HG03060 (cell line): ENCODE measurements at regions not wholly inside any gene's neighbourhood (a gene's known extent, or its start where the extent isn't known, plus 50 kb on each side); places are given as distances from the start of the nearest gene placed in this dataset.

Experiments
- ATAC-seq: cut with Tn5 transposase; IDR thresholded peaks from one replicate; pipeline ENCODE4 v1.9.1; 2021; ENCODE audit warnings: low read depth, moderate number of reproducible peaks; ENCODE audit not compliant: unreplicated experiment

DNA sequence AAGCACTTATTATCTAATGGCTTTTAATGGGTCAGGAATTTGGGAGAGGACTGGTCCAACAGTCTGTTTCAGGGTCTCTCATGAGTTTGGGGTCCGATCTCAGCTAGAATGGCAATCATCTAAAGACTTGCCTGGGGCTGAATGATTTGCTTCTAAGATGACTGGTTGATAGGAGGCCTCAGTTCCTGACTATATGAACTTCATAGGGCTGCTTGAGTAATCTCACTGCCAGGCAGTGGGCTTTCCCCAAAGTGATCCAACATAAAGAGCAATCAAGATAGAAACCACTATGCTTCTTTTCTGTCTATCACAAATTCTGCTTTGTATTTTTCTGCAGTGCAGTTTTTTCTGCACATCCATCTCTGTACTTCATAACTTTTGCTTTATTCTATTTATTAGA lies 793.5 kb upstream of the CHAC2 start:
- no peak for ATAC-seq

- ATAC-seq = no peak
These were observed 797.0 kb upstream of the CHAC2 start for GRCh38 chr2:52970642-52971041.

DNA sequence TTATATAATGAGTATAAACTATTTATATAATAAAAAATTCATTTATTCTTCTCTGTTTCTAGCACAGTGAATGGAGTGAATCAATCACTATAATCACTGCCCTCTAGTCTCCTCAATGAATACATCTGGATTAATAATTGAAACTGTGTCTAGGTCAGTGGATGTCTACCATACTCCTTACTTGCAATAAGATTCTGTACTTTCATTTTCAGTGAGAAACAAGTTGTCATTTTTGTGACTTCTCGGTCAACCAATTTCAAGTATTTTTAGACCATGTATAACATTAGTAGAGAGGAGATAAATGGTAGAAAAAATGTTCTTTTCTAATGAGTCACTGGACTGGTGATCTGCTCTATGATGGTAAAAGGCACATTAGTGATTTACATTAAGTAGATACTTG lies 799.6 kb upstream of the CHAC2 start:
- ATAC-seq = no peak

GRCh38 chr2:52964916-52965530 lies 802.6 kb upstream of the CHAC2 start:
- no peak for ATAC-seq

- ATAC-seq = no peak
These were observed 806.2 kb upstream of the CHAC2 start for GRCh38 chr2:52961403-52961802.

- no peak for ATAC-seq
These were observed 806.7 kb upstream of the CHAC2 start for GRCh38 chr2:52960881-52961280.

GRCh38 chr2:52959801-52960200 lies 807.8 kb upstream of the CHAC2 start:
- no peak for ATAC-seq

DNA sequence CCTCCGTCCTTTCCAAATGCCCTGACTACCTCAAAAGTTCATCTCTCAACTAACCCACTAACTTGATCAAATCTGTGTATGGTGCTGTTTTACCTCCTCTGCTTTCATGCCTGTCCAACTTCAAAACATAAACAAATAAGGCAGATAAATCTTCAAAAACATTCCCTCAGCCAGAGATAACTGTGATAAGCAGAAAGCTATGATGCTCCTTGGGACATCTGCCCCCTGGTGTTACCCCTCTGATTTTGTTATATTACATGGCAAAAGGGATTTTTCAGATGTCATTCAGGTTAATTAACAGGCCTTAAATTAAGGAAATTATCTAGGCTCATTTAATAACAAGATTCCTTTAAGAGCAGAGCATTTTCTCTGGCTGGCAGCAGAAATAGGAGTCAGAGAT lies 810.8 kb upstream of the CHAC2 start:
- ATAC-seq = no peak

DNA sequence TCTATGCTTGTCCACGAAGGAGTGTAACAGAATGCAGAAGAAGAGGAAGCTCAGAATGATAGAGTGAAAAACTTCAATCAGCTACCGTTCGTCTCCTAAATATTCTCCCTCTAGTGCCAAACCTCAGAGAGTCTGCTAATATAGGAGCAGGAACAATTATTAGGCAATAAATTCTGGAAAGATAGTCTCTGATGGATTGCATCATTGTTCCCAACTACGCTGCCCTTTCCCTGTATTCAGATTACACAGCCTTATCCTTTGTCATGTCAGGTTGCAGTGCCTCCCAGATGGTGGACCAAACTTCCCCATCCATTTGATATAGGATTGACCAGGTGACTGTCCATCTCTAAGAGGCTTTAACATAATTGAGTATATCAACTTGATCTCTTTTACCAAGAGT lies 811.5 kb upstream of the CHAC2 start:
- no peak for ATAC-seq

- no peak for ATAC-seq
These were observed 812.5 kb upstream of the CHAC2 start for GRCh38 chr2:52955079-52955478.

DNA sequence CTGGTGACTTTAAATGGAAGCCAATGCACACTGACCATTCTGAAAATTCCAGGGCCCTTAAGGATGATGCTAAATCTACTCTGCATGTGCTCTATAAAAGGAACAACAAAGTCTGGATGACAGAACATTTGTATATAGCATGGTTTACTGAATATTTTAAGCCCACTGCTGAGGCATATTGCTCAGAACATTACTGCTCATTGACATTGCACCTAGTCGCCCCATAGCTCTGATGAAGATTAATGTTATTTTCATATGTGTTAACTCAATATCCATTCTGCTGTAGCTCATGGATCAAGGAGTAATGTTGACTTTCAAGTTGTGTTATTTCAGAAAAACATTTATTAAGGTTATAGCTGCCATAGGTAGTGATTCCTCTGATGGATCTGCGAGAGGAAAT lies 827.5 kb upstream of the CHAC2 start:
- ATAC-seq = no peak

DNA sequence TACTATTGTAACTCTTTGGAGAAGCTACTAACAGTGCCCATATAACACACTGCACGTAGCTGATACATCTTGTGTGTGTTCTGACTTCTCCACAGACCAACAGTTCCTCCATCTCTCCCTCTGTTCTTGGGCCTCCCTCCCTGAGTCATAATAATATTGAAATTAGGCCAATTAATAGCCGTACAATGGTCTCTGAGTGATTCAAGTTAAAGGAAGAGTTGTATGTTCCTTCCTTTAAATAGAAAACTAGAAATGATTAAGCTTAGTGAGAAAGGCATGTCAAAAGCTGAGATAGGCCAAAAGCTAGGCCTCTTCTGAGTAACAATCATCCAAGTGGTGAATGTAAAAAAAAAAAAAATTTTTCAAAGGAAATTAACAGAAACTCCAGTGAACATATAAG lies 828.4 kb upstream of the CHAC2 start:
- no peak for ATAC-seq

DNA sequence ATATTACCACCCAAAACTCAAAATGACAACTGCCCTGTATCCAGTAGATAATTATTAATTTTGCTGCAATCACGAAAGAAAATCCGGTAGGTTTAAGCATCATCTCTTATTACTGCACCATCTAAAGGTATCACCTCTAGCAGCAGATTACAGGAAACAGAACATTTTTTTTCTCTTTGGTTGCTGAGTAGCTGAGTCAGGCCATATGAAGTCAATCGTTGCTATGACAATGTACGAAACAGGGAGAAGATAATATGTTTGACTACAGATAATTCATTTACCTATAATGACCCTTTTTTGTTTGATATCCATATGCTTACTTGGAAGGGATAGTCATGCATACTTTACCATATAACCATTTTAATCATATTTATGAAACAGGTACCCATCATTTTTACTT lies 831.6 kb upstream of the CHAC2 start:
- no peak for ATAC-seq

GRCh38 chr2:52934920-52935640 lies 832.5 kb upstream of the CHAC2 start:
- no peak for ATAC-seq

GRCh38 chr2:52934323-52934898 lies 833.2 kb upstream of the CHAC2 start:
- peak; percentile 85 for ATAC-seq

GRCh38 chr2:52933878-52934277 lies 833.7 kb upstream of the CHAC2 start:
- no peak for ATAC-seq

GRCh38 chr2:52931660-52932059 lies 835.9 kb upstream of the CHAC2 start:
- ATAC-seq = no peak

DNA sequence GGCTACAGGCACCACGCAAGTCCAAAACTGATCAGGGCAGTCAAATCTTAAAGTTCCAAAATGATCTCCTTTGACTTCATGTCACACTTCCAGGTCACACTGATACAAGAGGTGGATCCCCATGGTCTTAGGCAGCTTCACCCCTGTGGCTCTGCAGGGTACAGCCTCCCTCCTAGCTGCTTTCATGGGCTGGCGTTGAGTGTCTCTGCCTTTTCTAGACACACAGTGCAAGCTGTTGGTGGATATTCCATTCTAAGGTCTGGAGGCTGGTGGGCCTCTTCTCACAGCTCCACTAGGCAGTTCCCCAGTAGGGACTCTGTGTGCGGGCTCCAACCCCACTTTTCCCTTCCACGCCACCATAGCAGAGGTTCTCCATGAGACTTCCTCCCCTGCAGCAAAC lies 838.2 kb upstream of the CHAC2 start:
- ATAC-seq = no peak

- no peak for ATAC-seq
These were observed 847.9 kb upstream of the CHAC2 start for GRCh38 chr2:52919673-52920072.

DNA sequence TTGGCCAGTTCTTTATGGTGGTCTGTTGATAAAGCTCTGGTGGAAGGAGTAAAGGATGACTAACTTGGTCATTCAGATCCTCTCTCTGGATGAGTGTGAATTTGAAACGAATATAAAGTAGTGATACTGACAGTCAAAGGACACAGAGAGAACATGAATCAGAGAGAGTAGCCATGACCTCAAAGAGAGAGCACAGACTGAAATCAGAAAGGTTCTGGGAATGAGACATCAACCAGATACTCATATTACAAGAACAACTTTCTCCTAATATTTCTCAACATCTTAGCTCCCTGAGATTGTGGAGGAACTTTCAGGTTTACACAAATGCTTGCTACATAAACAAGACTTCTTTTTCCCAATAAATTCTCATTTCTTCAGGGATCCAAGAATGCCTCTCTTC lies 849.1 kb upstream of the CHAC2 start:
- no peak for ATAC-seq

DNA sequence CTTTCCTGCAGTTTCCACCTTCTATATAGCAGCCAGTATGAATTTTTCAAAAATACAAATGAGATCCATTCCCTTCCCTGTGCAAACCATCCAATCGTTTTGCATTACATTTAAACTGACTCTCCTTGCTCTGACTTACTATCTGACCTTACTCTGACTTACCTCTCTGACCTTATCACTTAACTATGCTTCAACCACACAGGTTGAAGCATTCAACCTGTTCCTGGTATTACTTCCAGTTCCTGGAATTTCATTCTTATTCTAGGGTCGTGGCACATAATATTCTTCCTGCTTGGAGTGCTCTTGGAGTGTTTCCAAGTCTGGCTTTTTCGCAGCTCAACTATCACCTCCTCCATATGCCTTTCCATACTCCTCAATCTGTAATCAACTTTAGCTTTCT lies 850.6 kb upstream of the CHAC2 start:
- no peak for ATAC-seq

DNA sequence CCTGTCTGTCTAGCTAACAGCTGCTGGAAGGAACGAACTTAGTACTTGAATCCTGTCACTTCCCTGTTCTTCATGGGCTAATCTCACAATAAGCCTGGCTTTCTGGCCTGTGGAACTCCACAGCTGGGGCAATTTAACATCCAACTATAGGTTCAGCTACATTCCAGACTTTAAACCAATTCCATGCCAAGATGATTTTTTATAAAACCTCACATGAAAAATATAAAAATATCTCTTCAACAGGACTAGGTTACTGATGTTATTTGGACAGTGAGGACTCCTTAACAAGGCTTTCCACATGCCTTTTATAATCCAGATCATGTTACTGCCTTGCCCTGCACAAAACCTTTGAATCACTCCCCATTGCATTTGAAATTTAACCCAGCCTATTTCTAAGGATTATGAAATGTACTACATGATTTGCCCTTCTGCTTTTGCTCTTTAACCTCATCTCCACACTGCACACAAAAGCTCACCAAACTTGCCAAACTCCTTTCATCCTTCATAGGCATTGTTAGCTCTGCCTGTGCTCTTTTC lies 863.2 kb upstream of the CHAC2 start:
- no peak for ATAC-seq
